Mesendoderm (in vitro differentiated cells): ENCODE measurements at regions not wholly inside any gene's neighbourhood (a gene's known extent, or its start where the extent isn't known, plus 50 kb on each side); places are given as distances from the start of the nearest gene placed in this dataset.

Experiments
- DNase-seq: peaks from one replicate; pipeline ENCODE4 v3.0.0; 2013
- H2AK5ac ChIP-seq: 2 replicates; pipeline ENCODE4 v1.6.1; 2013; ENCODE audit warnings: low read length, inconsistent platforms
- H2BK120ac ChIP-seq: 2 replicates; pipeline ENCODE4 v1.6.1; 2013; ENCODE audit warnings: low read depth, mild to moderate bottlenecking, low read length, moderate library complexity, mixed read lengths
- H2BK15ac ChIP-seq: replicated peaks from 2 replicates; pipeline ENCODE4 v1.6.1; 2013; ENCODE audit warnings: low read depth, mild to moderate bottlenecking, moderate library complexity
- H2BK5ac ChIP-seq: 2 replicates; pipeline ENCODE4 v1.6.1; 2013; ENCODE audit warnings: low read length, inconsistent platforms
- H3K18ac ChIP-seq: 2 replicates; pipeline ENCODE4 v1.6.1; 2013; ENCODE audit warnings: mild to moderate bottlenecking, low read length, mixed read lengths
- H3K23ac ChIP-seq: one replicate; pipeline ENCODE4 v1.6.1; 2013; ENCODE audit warnings: low read length
- H3K27ac ChIP-seq: 2 replicates; pipeline ENCODE4 v1.5.1; 2013; ENCODE audit warnings: low read depth, mild to moderate bottlenecking, inconsistent platforms, low read length, moderate library complexity
- H3K27me3 ChIP-seq: 2 replicates; pipeline ENCODE4 v1.6.1; 2013; ENCODE audit warnings: low read length, control low read depth, mild to moderate bottlenecking, inconsistent platforms; ENCODE audit not compliant: insufficient read depth, poor library complexity
- H3K36me3 ChIP-seq: 2 replicates; pipeline ENCODE4 v1.6.1; 2013; ENCODE audit warnings: low read length, inconsistent platforms; ENCODE audit not compliant: control insufficient read depth, insufficient read depth
- H3K4ac ChIP-seq: one replicate; pipeline ENCODE4 v1.6.1; 2013; ENCODE audit warnings: low read depth, mild to moderate bottlenecking, low read length, moderate library complexity
- H3K4me1 ChIP-seq: 2 replicates; pipeline ENCODE4 v1.6.1; 2013; ENCODE audit warnings: low read depth, low read length, inconsistent platforms; ENCODE audit not compliant: control insufficient read depth
- H3K4me2 ChIP-seq: 2 replicates; pipeline ENCODE4 v1.6.1; 2013; ENCODE audit warnings: low read length
- H3K4me3 ChIP-seq: 2 replicates; pipeline ENCODE4 v1.5.1; 2013; ENCODE audit warnings: mild to moderate bottlenecking, low read length
- H3K56ac ChIP-seq: one replicate; pipeline ENCODE4 v1.6.1; 2013; ENCODE audit warnings: low read length
- H3K79me1 ChIP-seq: 2 replicates; pipeline ENCODE4 v1.6.1; 2013; ENCODE audit warnings: low read length, inconsistent platforms
- H3K79me2 ChIP-seq: 2 replicates; pipeline ENCODE4 v1.6.1; 2013; ENCODE audit warnings: mild to moderate bottlenecking, low read length; ENCODE audit not compliant: control insufficient read depth, insufficient read depth
- H3K9ac ChIP-seq: 2 replicates; pipeline ENCODE4 v1.6.1; 2013; ENCODE audit warnings: low read length, inconsistent platforms
- H4K5ac ChIP-seq: one replicate; pipeline ENCODE4 v1.6.1; 2013; ENCODE audit warnings: low read length
- H4K8ac ChIP-seq: one replicate; pipeline ENCODE4 v1.6.1; 2013; ENCODE audit warnings: low read depth, mild to moderate bottlenecking, control low read depth, low read length, moderate library complexity
- WGBS: extraction: QIAGEN DNeasy Blood & Tissue Kit; methylation state at CpG from one replicate; pipeline ENCODE4 v1.1.7; 2013; ENCODE audit warnings: low lambda C conversion rate, missing lambda C conversion rate; ENCODE audit not compliant: insufficient coverage; ENCODE audit errors: extremely low coverage; 5-methylcytosine and 5-hydroxymethylcytosine counted together

DNA sequence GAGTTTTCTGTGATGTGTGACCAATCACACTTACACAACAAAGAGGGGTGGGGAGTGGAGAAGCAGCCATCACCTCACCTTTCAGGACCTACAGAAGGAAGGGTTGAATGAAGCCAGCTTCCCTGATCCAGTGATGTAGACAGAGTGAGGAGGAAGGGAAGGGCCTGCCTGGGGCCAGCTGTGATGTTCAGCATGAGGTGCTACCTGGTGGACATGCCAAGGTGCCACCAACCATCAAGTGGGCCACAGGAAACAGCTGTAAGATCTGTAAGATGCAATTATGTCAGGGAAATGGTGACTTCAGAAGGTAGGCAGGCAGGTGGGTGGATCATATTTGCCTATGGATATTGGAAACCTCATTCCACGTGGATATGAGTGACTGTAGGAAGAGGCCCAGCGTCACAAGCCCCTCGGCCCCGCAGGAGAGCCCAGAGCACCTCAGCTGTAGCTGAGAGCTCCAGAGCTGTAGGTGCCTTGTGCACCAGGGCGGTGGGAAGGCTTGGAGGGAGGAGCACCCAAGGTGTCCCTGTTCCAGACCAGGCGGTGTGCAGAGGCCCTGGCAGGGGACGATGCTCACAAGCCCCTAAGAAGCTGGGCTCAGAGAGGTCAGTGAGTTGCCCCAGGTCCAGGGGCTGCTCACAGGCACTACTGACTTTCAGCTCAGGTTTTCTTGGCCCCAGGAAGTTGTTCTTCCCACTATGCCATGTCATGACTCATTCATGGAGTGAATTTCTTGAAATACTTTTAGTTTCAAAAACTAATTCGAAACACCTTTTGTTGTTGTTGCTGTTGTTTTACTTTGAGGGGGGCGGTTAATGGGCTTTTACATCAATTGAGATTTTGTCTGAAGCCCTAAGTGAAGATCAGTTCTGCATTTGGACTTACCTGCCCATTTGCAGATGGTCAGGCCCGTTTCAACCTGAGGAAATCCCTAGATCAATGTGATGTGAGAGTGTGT is 94.2 kb upstream of the ALDH1A3 start:
- H2BK120ac ChIP-seq, result no peak overlapping the region
- no peak overlapping the region for H3K4me2 ChIP-seq
- no CpG with 5 or more reads among the region's 10 CpGs for WGBS
- H3K4ac ChIP-seq, result no peak overlapping the region
- H3K23ac ChIP-seq, result no peak overlapping the region
- no peak overlapping the region for H2BK5ac ChIP-seq
- H3K27ac ChIP-seq, result no peak overlapping the region
- DNase-seq, result no peak
- H3K4me3 ChIP-seq, result no peak overlapping the region
- no peak overlapping the region for H4K8ac ChIP-seq
- no peak overlapping the region for H2BK15ac ChIP-seq
- no peaks in the 10 kb centered on the region for H3K79me1 ChIP-seq
- no peaks in the 10 kb centered on the region for H3K79me2 ChIP-seq
- no peaks in the 10 kb centered on the region for H3K4me1 ChIP-seq
- H3K9ac ChIP-seq, result no peak overlapping the region
- no peak overlapping the region for H4K5ac ChIP-seq
- no peak overlapping the region for H3K56ac ChIP-seq
- no peaks in the 10 kb centered on the region for H3K27me3 ChIP-seq
- no peaks in the 10 kb centered on the region for H3K36me3 ChIP-seq
- H3K18ac ChIP-seq, result no peak overlapping the region
- no peak overlapping the region for H2AK5ac ChIP-seq

DNA sequence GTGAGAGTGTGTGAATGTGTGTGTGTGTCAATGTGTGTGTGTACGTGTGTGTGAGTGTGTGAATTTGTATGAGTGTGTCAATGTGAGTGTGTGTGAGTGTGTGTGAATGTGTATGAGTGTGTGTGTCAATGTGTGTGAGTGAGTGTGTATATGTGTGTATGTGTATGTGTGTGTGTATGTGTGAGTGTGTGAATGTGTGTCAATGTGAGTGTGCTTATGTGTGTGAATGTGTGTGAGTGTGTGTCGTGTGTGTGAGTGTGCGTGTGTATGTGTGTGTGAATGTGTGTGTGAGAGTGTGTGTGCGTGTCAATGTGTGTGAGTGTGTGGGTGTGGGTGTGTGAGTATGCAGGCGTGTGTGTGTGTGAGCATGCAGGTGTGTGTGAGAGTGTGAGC is 93.5 kb upstream of the ALDH1A3 start:
- Histone ChIP-seq H3K79me2 (no peaks in the 10 kb centered on the region), H2BK120ac (no peak overlapping the region), H3K18ac (no peak overlapping the region), H2AK5ac (no peak overlapping the region), H3K23ac (no peak overlapping the region), H3K36me3 (no peaks in the 10 kb centered on the region), H2BK5ac (no peak overlapping the region), H4K5ac (no peak overlapping the region), H3K9ac (no peak overlapping the region), H4K8ac (no peak overlapping the region), H3K4me2 (no peak overlapping the region), H3K56ac (no peak overlapping the region), H3K4me1 (no peaks in the 10 kb centered on the region), H3K27me3 (no peaks in the 10 kb centered on the region), H3K4ac (no peak overlapping the region), H3K27ac (no peak overlapping the region), H3K79me1 (no peaks in the 10 kb centered on the region), H3K4me3 (no peak overlapping the region), H2BK15ac (no peak overlapping the region)
- 100% methylated on average over 2 of the region's 5 CpGs for WGBS
- DNase-seq, result no peak

- no peak overlapping the region for H3K23ac ChIP-seq
- no peak overlapping the region for H3K4me3 ChIP-seq
- WGBS, result no CpG with 5 or more reads among the region's 30 CpGs
- no peaks in the 10 kb centered on the region for H3K4me1 ChIP-seq
- DNase-seq, result no peak
- H3K56ac ChIP-seq, result no peak overlapping the region
- H4K5ac ChIP-seq, result no peak overlapping the region
- H3K4me2 ChIP-seq, result no peak overlapping the region
- no peak overlapping the region for H2BK120ac ChIP-seq
- H3K79me2 ChIP-seq, result no peaks in the 10 kb centered on the region
- no peak overlapping the region for H3K4ac ChIP-seq
- H3K27ac ChIP-seq, result no peak overlapping the region
- H2BK15ac ChIP-seq, result no peak overlapping the region
- no peaks in the 10 kb centered on the region for H3K79me1 ChIP-seq
- H3K27me3 ChIP-seq, result no peaks in the 10 kb centered on the region
- H2BK5ac ChIP-seq, result no peak overlapping the region
- no peak overlapping the region for H3K18ac ChIP-seq
- no peak overlapping the region for H2AK5ac ChIP-seq
- no peaks in the 10 kb centered on the region for H3K36me3 ChIP-seq
- no peak overlapping the region for H4K8ac ChIP-seq
- no peak overlapping the region for H3K9ac ChIP-seq
Observed at GRCh38 chr15:100786901-100787566, 92.6 kb upstream of the ALDH1A3 start.

DNA sequence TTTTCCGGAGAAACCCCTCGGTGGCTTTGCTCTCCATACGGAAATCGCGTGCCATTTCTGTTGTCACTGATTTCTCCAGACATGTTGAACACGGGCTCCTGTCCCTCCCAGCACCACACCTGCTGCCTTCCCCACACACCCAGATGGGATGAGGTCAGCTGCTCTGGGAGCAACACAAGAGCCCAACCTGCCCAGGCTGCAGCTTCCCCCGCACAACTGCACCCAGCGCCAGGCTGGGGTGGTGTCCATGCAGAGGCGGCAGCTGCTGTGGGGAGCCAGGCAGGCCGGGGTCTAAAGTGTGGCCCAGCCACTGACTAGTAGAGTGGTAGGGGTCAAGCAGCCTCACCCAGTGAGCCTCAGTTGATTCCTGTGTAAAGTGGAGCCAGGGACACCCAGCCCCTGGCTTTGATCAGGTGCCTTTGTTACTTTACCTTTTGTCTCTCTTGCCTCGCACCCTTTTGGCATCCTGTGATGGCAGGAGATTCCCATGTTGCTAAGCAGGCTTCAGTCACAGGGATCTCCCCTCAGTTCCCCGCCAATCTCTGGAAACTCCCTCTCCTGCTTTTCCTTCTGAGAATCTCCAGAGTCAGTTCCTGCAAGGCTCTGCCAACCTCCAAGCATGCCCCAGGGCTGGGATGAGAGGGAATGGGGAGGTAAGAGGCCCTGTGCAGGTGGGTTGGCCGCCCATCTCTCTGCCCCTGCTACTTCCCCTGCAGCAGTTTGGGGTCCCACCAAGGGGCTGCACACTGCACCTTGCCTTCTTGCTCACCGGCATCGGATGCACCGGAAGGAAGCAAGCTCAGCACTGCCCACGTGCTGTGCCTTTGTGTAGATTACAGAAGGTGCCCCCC is 91.8 kb upstream of the ALDH1A3 start:
- no peak overlapping the region for H4K5ac ChIP-seq
- no peak overlapping the region for H2BK120ac ChIP-seq
- no peaks in the 10 kb centered on the region for H3K4me1 ChIP-seq
- H2BK15ac ChIP-seq, result no peak overlapping the region
- no peak for DNase-seq
- H3K4me3 ChIP-seq, result no peak overlapping the region
- H4K8ac ChIP-seq, result no peak overlapping the region
- H3K27me3 ChIP-seq, result no peaks in the 10 kb centered on the region
- no peak overlapping the region for H3K4me2 ChIP-seq
- WGBS, result no CpG with 5 or more reads among the region's 17 CpGs
- no peaks in the 10 kb centered on the region for H3K79me2 ChIP-seq
- no peak overlapping the region for H3K4ac ChIP-seq
- H3K9ac ChIP-seq, result no peak overlapping the region
- no peak overlapping the region for H2BK5ac ChIP-seq
- no peak overlapping the region for H3K18ac ChIP-seq
- no peak overlapping the region for H3K56ac ChIP-seq
- no peak overlapping the region for H2AK5ac ChIP-seq
- H3K79me1 ChIP-seq, result no peaks in the 10 kb centered on the region
- no peaks in the 10 kb centered on the region for H3K36me3 ChIP-seq
- H3K23ac ChIP-seq, result no peak overlapping the region
- H3K27ac ChIP-seq, result no peak overlapping the region

GRCh38 chr15:100788418-100789105 is 91.1 kb upstream of the ALDH1A3 start:
- Histone ChIP-seq H3K4me3 (no peak overlapping the region), H2BK15ac (no peak overlapping the region), H3K79me1 (no peaks in the 10 kb centered on the region), H2BK120ac (no peak overlapping the region), H3K36me3 (no peaks in the 10 kb centered on the region), H3K79me2 (no peaks in the 10 kb centered on the region), H3K18ac (no peak overlapping the region), H3K23ac (no peak overlapping the region), H3K27ac (no peak overlapping the region), H3K4ac (no peak overlapping the region), H3K4me1 (no peaks in the 10 kb centered on the region), H4K8ac (no peak overlapping the region), H3K4me2 (no peak overlapping the region), H3K9ac (no peak overlapping the region), H2BK5ac (no peak overlapping the region), H2AK5ac (no peak overlapping the region), H4K5ac (no peak overlapping the region), H3K56ac (no peak overlapping the region), H3K27me3 (no peaks in the 10 kb centered on the region)
- WGBS, result no CpG with 5 or more reads among the region's 7 CpGs
- no peak for DNase-seq
